ENCODE measurements at regions not wholly inside any gene's neighbourhood (a gene's known extent, or its start where the extent isn't known, plus 50 kb on each side); places are given as distances from the start of the nearest gene placed in this dataset.

DNA sequence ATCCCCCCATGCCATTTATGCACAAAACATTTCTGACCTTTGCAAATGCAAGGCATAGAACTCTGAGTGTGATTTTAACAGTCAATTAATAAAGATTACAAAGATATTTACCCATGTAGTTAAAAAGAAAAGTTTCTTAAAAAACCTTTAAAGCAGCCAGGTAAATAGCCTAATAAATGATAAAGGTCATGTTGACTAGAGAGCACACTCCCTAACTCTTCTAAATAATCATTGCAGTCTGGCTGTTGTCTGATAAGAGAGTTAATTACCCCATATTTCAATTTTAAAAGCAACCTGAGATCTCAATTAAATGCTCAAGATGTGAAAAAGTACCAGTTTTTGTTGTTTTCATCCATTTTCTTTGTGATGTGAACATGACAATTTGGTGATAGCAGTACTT, 291.5 kb upstream of the SMIM31 start:
- H3K9me3 ChIP-seq, result no peaks in the 10 kb centered on the region
- no peak overlapping the region for H3K27ac ChIP-seq
- TF ChIP-seq EP300 (IDR thresholded peaks at IDR 0.05), result no peak
- TF ChIP-seq POLR2A (IDR thresholded peaks at IDR 0.05), result no peak
- TF ChIP-seq POLR2AphosphoS5 (IDR thresholded peaks at IDR 0.05), result no peak
- TF ChIP-seq, protein P1, sequence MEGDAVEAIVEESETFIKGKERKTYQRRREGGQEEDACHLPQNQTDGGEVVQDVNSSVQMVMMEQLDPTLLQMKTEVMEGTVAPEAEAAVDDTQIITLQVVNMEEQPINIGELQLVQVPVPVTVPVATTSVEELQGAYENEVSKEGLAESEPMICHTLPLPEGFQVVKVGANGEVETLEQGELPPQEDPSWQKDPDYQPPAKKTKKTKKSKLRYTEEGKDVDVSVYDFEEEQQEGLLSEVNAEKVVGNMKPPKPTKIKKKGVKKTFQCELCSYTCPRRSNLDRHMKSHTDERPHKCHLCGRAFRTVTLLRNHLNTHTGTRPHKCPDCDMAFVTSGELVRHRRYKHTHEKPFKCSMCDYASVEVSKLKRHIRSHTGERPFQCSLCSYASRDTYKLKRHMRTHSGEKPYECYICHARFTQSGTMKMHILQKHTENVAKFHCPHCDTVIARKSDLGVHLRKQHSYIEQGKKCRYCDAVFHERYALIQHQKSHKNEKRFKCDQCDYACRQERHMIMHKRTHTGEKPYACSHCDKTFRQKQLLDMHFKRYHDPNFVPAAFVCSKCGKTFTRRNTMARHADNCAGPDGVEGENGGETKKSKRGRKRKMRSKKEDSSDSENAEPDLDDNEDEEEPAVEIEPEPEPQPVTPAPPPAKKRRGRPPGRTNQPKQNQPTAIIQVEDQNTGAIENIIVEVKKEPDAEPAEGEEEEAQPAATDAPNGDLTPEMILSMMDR (IDR thresholded peaks at IDR 0.05), result no peak
- no peaks in the 10 kb centered on the region for H3K36me3 ChIP-seq
- no peak for DNase-seq (ENCODE audit: low spot score in 2 of 2)
- no peaks in the 10 kb centered on the region for H3K4me1 ChIP-seq
- H3K27me3 ChIP-seq, result no peaks in the 10 kb centered on the region
- no peak overlapping the region for H3K4me3 ChIP-seq

DNA sequence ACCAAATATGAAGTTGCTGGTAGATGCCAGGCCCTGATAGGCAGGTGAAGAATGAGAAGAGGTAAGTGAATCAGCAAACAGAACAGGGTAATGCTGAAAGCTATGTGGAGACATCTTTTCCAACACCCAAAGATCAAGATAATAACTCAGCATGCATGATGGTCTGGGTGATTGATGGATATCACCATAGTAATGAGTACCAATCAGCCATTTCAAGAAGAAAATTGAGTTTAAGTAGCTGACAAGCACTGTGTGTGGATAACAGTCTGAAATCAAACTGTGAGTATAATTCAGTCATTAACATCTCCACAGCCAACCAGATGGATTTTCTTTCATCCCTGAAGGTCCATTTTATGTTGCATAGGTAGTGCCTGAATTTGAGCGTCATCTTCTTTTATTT, 289.6 kb upstream of the SMIM31 start:
- Histone ChIP-seq H3K27ac (no peak overlapping the region), H3K4me1 (no peaks in the 10 kb centered on the region), H3K27me3 (no peaks in the 10 kb centered on the region), H3K4me3 (no peak overlapping the region), H3K36me3 (no peaks in the 10 kb centered on the region), H3K9me3 (no peaks in the 10 kb centered on the region)
- TF ChIP-seq EP300 (IDR thresholded peaks at IDR 0.05) (no peak), POLR2A (IDR thresholded peaks at IDR 0.05) (no peak), POLR2AphosphoS5 (IDR thresholded peaks at IDR 0.05) (no peak)
- TF ChIP-seq, protein P1 (IDR thresholded peaks at IDR 0.05), result no peak
- 72% methylated on average over 1 of the region's 1 CpG for WGBS
- no peak for DNase-seq (ENCODE audit: low spot score in 2 of 2)

DNA sequence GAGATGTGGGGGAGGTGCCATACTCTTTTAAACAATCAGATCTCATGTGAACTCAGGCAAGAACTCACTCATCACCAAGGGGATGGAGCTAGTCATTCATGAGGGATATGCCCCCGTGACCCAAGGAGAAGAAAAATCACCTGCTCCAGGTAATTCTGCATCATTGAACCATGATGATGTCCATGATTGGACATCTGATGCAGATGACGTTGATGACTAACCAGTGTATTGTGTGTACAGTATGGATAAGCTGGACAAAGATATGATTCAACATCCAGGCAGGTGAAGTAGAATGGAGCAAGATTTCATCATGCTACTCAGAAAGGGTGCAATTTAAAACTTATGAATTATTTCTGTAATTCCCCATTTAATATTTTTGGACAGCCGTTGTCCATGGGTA, 286.4 kb upstream of the SMIM31 start:
- TF ChIP-seq POLR2A (IDR thresholded peaks at IDR 0.05) (no peak), EP300 (IDR thresholded peaks at IDR 0.05) (no peak), POLR2AphosphoS5 (IDR thresholded peaks at IDR 0.05) (no peak)
- TF ChIP-seq, protein P1 (IDR thresholded peaks at IDR 0.05), result no peak
- Histone ChIP-seq H3K27me3 (no peaks in the 10 kb centered on the region), H3K4me1 (no peaks in the 10 kb centered on the region), H3K27ac (no peak overlapping the region), H3K9me3 (no peaks in the 10 kb centered on the region), H3K36me3 (no peaks in the 10 kb centered on the region), H3K4me3 (no peak overlapping the region)
- 88% methylated on average over 3 of the region's 3 CpGs for WGBS
- DNase-seq (ENCODE audit: low spot score in 2 of 2), result no peak

DNA sequence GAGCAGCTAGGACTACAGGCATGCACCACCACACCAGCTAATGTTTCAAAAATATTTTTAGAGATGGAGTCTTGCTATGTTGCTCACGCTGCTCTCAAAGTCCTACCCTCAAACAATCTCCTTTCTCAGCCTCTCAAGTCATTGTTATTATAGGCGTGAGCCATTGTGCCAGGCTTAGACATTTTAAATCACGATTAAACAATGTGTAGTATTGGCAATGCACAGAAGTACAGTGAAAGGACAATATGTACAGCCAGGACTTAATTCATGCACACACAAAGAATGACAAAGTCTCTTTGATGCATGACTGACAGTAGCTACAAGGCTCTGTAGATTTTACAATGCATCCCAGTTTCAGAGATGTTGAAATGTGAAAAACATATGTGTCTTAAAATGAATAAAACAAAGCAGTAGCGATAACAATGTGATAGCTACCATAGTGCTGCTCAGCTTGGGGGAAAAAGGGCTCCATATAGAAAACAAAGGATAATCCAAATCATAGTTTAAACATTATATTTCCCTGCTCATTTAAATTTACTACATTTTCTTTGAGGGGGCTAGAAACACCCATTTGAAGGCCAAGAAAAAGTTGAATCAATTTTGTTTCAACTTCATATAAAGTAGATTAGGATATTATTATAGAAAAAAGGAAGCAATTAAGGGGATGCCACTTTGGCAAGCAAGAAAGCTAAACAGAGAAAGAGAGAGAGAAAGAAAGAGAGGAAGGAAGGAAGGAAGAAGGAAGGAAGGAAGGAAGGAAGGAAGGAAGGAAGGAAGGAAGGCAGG, 272.4 kb upstream of the SMIM31 start:
- WGBS, result 67% methylated on average over 4 of the region's 4 CpGs
- Histone ChIP-seq H3K4me1 (no peaks in the 10 kb centered on the region), H3K27ac (no peak overlapping the region), H3K4me3 (no peak overlapping the region), H3K9me3 (no peaks in the 10 kb centered on the region), H3K27me3 (no peaks in the 10 kb centered on the region), H3K36me3 (no peaks in the 10 kb centered on the region)
- TF ChIP-seq EP300 (IDR thresholded peaks at IDR 0.05) (no peak), POLR2AphosphoS5 (IDR thresholded peaks at IDR 0.05) (no peak), POLR2A (IDR thresholded peaks at IDR 0.05) (no peak)
- TF ChIP-seq, protein P1 (IDR thresholded peaks at IDR 0.05), result no peak
- DNase-seq (ENCODE audit: low spot score in 2 of 2), result no peak

DNA sequence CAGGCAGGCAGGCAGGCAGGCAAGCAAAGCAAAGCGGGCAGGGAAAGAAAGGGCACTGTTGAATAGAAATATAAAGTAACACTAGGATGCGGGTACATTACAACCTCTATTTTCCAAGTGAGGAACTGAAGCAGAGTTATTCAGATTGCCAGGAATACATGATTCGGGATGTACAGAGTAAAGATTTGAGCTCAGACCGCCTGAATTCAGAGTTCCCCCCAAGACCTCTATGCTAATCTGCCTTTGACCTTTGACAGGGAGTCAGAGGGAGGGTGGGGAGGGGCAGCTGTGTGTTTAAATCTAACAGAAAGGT, 271.9 kb upstream of the SMIM31 start:
- Histone ChIP-seq H3K27ac (no peak overlapping the region), H3K4me3 (no peak overlapping the region), H3K9me3 (no peaks in the 10 kb centered on the region), H3K4me1 (no peaks in the 10 kb centered on the region), H3K36me3 (no peaks in the 10 kb centered on the region), H3K27me3 (no peaks in the 10 kb centered on the region)
- no peak for TF ChIP-seq POLR2A (IDR thresholded peaks at IDR 0.05)
- TF ChIP-seq POLR2AphosphoS5 (IDR thresholded peaks at IDR 0.05), result no peak
- TF ChIP-seq, protein P1 (IDR thresholded peaks at IDR 0.05), result no peak
- TF ChIP-seq EP300 (IDR thresholded peaks at IDR 0.05), result no peak
- WGBS, result 75% methylated on average over 4 of the region's 4 CpGs
- no peak for DNase-seq (ENCODE audit: low spot score in 2 of 2)

All from suprapubic skin (tissue), 4 donors.